GM19351 (cell line): ENCODE measurements at regions not wholly inside any gene's neighbourhood (a gene's known extent, or its start where the extent isn't known, plus 50 kb on each side); places are given as distances from the start of the nearest gene placed in this dataset.
"Not testable (repeated sequence)": the region's sequence is repeated elsewhere in the genome, so short reads cannot be mapped to it uniquely, and the experiment has no call there.

Experiments used
- ATAC-seq: cut with Tn5 transposase; IDR thresholded peaks from one replicate; pipeline ENCODE4 v1.9.1; 2021; ENCODE audit warnings: mild to moderate bottlenecking, moderate library complexity; ENCODE audit not compliant: unreplicated experiment

DNA sequence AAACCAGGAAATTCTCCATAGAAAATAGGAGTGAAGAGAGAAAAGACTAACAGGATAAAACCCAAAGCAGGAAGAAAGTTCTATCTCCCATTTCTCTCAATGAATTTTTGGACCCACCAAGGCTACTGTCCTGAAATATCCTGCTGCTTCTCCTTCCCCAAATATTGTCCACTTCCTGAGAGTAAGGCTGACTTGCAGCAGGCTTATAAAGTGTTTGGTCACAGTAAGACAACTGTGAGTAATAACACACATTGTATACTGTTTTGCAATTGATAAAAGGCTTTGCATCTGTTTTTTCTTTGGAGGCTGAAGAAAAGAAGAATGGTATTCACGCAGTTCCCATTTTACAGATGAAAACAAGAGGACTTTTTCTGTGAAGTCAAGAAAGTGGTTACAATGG, 52.8 kb downstream of the FOXD4L6 start:
- not testable (repeated sequence) for ATAC-seq

DNA sequence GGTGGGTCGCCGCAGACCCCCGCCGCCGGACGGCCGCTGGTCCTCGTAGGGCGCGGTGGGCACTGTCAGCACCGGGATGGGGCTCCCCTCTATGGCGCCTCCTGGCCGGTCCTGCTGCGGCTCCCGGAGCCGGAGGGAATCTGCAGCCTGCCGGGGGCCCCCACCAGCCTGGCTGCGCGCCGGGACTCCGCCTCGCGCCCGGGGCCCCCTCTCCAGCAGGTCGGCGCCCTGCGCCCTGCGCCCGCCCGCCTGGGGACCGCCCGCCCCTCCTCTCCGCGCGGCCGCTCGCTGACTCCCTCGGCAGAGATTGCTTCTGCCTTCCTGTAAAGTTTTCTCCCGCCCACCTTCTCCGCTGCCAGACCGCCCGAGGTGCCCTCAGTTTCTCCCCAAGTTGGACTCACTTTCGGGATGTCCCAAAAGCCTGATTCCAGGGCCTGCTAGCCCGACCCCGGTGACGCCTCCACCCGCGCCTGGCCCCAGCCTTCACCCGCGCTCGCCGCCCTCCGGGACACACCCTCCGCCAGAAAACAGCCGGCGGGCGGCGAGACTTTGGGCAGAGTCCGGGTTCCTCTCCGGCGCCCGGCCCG, 54.0 kb downstream of the FOXD4L6 start:
- ATAC-seq: peak; percentile 78

DNA sequence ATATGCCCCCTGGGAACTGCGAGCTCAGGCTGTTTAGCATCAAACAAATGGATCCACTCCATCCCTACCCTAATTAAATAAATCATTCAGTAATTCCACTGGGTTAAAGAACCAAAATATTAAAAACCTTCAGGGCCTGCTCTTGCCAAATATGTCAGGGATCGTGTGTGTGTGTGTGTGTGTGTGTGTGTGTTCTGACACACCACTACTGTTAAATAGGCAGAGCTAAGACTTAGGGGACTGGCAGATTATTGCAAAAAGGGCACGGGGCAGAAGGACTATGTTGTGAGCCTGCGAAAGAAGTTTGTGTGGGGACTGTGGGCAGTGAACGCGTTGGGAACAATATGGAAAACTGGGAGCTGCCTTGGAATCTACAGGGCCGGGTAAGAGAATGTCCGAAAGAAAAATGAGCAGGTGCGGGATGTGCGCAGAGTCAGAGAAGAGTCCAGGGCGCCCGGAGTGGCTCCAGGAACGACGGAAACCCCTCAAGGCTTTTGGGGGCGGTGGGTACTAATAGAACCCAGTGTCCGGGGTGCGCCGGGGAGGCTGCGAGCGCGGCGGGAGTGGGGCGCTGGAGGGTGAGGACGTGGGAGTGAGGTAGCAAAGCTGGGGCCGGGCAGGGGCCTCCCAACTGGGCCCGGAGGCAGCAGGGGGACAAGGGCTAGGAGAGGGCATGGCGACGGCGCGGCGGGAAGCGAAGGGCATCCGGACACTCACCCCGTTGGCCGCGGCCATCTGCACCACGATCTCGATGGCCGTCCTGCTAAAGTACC, 54.8 kb downstream of the FOXD4L6 start:
- ATAC-seq: not testable (repeated sequence)

DNA sequence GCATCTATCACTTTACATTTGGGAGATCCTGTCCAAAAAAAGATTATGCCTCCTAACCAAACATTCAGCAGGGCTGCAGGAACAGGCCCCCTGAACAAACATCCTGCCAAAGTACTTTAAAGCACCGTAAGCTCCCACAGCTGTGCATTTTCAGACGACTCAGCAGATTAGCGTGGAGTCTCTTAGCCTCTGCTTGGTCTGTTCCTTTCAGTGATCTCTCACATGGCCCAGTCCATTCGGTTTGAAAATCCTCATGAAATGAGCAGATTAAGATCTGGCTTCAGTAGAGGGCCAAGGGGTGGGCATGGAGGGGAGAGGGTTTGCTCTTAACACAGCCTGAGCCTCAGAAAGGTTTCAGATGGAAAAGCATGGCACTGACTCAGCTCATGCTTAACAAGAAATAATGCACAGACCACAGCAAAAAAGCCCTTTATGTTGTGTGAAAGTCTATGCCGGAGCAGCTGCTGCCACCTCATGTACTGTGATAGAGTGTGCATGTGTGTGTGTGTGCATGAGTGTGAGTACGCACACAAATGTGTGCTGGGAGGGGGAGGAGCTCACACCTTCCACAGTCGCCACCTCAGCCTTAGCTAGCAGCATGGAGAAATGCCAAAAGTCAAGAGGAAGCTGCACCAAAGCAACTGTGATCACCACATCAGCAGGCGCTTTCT, 64.2 kb downstream of the FOXD4L6 start:
- ATAC-seq: peak; percentile 78

DNA sequence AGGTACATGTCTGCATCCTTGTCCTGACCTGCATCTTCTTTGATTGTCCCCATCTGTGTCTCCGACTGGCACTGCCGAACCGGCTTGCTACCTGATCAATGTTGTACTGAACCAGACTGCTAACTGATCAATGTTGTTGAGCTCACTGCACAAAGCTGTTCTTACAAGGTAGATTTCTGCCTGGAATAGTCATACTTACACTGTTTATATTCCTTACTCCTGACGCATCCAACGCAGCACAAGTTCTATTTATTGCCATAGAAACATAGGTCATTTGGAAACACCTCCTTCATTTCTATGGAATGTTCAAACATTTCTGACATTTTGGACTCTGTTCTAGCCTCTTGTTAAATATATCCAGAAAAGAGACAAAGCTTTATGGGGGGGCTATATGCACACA, 65.2 kb downstream of the FOXD4L6 start:
- not testable (repeated sequence) for ATAC-seq

DNA sequence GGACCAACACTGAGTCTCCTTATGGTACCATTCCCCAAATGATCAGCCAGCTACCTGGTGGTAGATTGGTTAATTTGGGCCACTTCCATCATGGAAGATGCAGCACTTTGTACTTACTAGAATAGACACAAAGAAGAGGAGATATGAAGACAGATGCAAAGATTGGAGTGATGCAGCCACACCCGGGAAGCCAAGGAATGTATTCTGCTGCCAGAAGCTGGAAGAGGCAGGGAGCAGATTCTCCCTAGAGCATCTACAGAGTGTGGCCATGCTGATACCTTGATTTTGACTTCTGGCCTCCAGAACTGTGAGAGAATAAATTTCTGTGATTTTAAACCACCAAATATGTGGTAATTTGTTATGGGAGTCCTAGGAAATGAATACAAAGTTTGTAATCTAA, 68.9 kb downstream of the FOXD4L6 start:
- not testable (repeated sequence) for ATAC-seq

DNA sequence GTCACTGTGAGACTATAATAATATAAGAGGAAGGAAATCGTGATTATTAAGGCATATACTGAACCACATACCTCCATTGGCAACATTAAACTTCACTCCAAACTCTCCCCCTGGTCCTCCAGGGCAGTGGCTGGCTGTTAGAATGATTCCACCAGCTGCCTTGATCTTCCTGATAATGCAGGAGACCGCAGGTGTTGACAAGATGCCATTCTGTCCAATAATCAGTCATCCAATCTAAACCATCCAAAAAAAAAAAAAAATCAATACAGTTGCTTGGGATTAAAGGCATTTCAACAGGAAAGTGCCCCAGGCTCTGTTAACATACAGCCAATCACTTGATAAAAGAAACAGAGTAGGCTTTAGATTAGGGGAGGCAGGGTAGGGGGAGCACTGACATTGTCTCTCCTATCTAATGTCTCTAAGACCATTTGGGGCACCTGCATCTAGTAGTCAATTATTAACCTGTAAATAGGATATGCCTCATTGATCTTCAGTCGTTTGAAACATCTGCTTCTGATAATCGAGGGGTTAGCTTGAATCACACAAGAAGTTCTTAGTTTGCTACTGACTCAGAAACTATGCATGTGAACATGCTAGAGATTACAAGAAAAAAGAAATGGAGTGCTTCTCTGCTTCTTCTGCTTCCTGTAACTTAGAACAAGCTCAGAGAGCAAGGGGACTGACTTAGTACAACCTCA, 74.7 kb downstream of the FOXD4L6 start:
- ATAC-seq: not testable (repeated sequence)

DNA sequence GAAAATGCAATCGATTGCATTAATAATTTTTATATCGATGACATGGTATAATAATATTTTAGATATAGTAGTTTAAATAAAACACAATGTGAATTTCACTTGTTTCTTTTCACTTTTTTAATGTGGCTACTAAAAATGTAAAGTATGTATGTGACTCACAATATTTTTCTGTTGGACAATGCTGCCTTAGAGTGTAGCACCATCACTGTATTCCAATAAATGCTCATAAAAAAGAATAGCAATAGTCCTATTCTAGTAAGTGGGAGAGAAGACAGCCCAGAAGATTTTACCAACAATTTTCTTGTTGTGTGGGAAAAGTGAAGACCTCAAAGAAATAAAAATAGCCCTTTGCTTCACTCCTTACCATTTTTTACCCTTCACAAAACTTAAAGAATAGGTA, 79.8 kb downstream of the FOXD4L6 start:
- not testable (repeated sequence) for ATAC-seq

DNA sequence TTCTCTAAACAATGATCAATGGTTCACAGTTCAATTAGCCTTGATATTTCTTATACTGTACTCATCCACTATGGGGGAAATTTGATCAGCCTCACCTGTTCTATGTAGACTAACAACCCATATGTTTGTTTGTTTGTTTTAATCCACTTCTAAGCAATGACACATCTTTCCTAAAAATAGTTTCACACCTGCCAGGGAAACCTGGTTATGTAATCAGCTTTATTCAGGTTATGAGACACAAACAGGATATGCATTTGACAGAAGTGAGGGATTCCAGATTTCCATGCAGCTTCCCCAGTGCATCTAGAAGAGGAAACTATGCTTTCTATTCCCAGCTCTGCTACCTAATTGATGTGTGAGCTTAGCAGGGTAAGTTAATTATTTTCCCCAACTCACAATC, 80.7 kb downstream of the FOXD4L6 start:
- ATAC-seq: not testable (repeated sequence)

DNA sequence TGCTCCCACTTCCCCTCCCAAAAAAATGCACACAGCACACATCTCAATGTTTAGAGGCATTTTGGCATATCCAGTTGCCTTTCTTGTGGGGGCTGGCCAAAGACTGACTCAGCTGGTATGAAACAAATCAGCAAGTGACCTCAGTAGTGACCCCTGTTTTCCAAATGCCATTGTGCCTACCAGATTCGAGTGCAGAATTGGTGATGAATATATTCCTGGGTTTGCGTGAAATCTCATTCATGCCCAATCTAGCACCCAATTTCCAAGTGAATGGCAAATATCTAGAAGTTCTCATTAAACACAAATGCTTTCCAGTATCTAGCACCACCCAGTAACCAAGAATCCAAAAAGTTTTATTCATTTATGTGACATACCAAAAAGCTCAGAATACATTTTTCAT, 83.6 kb downstream of the FOXD4L6 start:
- not testable (repeated sequence) for ATAC-seq

DNA sequence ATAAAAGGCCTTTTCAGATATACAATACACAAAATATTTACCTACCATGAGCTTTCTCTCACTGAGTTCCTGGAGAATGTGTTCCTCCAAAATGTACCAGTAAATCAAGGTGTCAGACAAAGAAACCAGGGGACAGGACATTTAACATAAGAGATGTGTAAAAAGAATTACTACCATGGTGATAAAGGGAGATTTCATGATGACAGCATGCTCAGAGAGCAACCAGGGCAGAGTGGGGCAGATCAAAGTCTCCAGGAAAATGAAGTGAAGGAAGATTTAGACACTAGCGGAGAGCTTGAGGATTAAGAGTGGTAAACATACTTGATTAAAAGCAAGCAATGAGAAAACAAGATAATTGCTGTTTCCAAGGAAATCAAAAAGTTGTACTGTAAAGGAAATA, 85.0 kb downstream of the FOXD4L6 start:
- not testable (repeated sequence) for ATAC-seq

DNA sequence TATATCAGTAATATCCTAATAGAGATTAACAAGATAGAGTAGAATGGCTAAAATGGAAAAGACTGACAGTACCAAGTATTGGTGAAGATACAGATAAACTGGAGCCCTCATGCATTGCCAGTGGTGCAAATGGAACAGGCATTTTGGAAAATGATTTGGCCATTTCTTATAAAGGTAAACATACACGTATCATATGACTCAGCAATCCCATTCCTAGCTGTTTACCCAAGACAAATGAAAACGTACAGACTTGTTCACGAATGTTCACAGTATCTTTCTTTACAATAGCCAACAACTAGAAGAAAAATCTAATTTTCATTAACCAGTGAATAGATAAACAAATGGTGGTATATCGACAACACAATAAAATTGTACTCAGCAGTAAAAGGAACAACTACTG, 86.4 kb downstream of the FOXD4L6 start:
- not testable (repeated sequence) for ATAC-seq

DNA sequence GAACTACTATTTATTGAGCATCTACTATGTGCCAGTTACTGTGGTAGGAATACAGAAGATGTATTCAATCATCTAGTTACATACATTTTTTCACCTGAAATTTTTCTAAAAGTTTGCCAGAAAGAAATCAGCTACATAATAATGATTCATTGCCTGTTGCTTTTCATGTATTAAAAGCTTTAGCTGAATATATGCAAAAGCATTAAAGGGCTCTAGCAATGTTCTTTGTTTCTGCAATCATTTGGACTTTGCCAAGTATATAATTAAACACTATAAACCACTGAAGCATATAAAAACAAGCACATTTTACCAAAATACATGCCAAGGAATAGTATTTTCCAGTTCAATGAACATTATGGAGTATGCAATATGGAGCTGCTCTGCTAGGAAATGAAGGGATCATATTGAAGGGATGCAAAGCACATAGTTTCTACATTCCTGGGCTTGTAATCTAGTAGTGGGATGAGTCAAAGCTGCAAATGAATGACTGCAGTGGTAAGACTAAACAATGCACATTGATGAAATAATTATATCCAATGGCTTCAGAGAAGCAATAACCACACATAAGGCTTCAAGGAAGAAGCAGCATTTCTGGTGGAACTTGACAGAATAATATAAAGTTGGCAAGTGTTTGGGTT, 87.7 kb downstream of the FOXD4L6 start:
- ATAC-seq: not testable (repeated sequence)

DNA sequence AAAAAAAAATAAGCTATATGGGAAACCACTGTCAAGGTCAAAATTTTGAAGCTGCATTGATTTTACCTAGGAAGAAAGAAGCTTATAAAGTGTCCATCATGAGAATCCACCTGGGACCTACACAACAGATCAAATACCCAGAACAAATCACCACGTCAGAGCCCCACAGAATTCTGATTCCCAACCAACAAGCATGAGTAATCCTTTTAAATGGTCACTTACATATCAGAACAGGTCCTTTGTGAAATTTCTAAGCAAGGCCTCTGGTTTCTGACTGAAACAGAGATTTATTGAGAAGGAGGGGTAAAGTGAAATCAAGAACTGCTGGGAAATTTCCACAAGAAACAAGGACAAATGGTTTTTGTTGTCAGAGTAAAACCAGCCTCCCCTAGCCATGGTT, 93.2 kb downstream of the FOXD4L6 start:
- ATAC-seq: not testable (repeated sequence)

DNA sequence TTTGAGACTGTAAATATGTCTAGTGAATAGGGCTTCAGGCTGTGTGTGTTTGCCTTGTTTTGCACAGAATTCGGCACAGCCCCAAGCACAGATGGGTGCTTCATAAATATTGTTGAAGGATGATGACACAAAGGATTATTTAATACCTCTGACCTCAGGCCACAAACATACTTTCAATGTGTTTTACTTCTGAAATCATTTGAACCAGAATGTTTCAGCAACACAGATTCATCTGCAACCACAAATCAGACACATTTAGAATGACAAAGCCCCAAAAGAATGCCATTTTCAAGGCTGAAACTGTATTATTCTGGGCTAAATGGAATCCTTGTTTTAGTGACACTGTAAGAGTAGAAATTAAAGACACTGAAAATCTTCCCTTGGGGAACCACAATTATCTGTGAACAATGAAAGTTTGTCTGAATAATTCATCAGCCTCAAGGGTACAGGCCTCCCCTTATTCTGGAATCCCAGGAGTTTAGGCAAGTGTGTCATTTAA, 93.7 kb downstream of the FOXD4L6 start:
- not testable (repeated sequence) for ATAC-seq

DNA sequence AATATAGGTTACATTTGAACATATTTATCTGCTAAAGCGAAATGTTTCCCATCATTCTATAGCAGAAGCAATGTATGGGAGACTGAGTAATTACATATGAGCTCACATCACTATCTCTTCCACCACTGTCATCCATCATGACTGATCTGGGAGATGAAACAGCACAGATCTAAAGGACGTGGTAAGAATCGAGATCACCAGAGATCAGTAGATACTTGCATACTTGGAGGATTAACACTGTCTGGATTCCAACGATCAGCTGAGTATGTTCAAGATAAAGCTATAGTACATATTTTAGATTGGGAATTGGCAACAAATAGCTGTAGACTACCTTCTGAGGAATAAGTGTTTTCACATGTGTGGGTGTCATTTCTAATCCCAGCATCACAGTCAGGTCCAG, 94.6 kb downstream of the FOXD4L6 start:
- ATAC-seq: not testable (repeated sequence)

DNA sequence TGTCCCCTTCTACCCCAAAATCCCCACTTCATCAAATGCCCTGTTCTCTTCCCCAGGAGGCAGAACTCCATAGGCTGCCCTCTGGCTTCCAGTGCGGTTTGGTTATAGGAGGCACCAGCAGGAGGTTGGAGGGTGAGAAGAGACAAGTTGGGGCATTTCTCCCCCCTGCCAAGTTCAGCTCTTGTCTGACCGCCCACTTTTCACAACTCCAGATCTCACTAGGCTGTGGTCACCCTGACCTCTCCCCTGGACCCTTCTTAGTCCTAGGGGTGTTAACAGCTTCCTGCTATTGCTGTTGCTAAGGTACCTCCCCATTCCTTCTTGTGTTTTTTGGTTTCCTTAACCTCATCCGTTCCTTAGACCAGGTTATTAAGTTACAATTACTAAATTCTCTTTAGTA, 95.1 kb downstream of the FOXD4L6 start:
- not testable (repeated sequence) for ATAC-seq

DNA sequence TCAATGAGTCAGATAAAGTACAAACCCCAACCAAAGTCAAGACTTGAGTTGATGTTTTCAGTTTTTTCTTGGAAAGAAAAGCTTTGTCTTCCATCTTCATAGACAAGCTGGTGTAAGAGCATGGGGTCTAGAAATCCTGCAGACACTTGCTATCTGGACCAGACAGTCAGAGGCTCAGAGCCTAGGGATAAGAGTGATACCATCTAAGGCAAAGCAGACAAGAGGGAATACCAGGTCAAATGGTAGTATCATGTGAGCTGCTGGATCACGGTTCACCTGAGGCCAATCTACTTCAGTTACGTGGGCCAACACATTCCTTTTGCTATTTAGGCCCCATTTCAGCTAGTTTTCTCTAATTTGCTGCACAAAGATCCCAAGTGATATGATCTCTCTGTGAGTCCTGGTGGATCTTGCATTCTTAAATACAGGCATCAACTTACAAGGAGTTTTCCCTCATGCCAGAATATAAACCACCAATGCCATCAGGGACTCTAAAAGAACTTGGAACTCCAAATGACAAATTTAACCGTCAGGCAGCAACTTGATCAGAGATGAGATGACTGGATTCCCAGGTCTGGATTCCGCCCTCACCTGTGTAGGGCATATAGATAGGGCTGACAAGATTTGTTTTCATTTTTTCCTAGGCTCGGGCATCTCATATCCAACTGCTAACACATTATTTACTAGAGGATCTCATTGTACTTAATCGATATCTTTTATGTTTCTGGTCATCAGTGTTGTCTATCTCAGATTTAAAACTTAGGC, 101.4 kb downstream of the FOXD4L6 start:
- ATAC-seq: not testable (repeated sequence)

DNA sequence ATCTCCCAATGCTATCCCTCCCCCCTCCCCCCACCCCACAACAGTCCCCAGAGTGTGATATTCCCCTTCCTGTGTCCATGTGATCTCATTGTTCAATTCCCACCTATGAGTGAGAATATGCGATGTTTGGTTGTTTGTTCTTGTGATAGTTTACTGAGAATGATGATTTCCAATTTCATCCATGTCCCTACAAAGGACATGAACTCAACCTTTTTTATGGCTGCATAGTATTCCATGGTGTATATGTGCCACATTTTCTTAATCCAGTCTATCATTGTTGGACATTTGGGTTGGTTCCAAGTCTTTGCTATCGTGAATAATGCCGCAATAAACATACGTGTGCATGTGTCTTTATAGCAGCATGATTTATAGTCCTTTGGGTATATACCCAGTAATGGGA, 106.1 kb downstream of the FOXD4L6 start:
- ATAC-seq: not testable (repeated sequence)
